HG02981 (cell line): ENCODE measurements at regions not wholly inside any gene's neighbourhood (a gene's known extent, or its start where the extent isn't known, plus 50 kb on each side); places are given as distances from the start of the nearest gene placed in this dataset.

Experiments used
- ATAC-seq: cut with Tn5 transposase; IDR thresholded peaks from one replicate; pipeline ENCODE4 v1.9.1; 2021; ENCODE audit warnings: mild to moderate bottlenecking, moderate library complexity; ENCODE audit not compliant: unreplicated experiment

DNA sequence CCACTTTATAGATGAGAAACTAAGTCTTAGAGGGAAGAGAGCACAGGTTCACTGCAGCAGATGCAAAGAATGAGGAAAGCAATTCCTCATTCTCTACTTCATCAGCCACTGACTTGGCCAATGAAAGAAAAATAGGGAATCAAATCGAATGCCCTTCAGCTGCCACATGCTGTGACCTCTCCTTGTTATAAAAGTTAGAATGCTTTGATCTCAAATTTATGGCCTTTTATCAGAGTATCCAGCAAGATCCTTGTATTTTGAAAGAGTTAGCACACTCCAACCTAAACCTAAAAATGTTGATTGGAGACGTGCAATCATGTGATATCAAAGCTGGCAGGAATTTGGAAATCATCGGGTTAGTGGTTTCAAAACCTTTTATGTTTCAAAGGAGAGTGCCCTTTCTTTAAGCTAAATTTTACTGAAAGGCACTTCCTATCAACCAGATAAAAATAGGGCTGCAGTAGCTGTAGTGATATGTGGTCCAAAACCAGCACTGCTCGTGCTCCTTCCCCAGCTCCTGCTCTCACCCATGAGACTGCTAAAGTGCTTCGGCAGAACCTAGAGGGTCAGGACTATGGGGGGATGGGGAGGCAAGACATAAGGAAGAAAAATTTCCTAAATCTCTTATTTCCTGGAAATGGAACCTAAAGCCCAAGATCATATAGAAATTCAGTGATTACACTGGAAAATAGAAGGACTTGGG is 617.0 kb downstream of the PYDC2 start:
- ATAC-seq = no peak

DNA sequence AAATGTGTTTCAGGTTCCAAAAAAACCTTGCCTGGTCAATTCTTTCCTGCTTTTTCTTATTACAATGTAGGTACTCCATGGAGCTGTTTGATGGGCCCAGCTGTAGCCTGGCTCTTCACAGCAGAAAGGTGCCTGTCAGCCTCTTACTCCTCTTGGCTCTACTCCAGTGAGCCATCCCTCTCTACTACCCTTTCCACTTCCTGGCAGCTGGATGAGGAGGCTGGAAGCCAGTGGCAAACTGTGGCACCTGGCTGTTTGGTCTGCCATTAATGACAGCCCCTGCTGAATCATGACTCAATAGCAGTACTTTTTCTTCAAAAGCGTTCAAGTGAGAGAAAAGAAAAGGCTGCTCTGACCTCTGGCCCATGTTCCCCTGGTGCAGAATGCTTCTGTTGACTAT is 618.1 kb downstream of the PYDC2 start:
- ATAC-seq = no peak

DNA sequence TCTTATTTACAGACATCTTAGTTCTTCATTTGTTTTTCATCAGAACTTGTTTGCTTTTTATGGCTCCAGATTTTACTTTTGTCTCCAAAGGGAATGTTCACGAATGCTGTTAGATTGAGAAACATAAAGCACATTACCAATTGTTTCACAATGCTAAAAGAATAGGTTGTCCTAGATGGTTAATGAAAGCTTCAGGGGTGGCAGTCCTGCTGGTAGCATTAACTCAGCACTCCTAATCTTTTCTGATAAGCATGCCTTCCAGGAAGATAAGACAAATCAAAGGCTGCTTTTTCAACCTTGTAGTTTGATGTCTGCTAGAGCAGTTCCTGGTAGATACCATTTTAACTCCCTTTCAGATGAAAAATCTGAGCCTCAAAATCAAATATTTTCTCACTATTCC is 619.4 kb downstream of the PYDC2 start:
- no peak for ATAC-seq

DNA sequence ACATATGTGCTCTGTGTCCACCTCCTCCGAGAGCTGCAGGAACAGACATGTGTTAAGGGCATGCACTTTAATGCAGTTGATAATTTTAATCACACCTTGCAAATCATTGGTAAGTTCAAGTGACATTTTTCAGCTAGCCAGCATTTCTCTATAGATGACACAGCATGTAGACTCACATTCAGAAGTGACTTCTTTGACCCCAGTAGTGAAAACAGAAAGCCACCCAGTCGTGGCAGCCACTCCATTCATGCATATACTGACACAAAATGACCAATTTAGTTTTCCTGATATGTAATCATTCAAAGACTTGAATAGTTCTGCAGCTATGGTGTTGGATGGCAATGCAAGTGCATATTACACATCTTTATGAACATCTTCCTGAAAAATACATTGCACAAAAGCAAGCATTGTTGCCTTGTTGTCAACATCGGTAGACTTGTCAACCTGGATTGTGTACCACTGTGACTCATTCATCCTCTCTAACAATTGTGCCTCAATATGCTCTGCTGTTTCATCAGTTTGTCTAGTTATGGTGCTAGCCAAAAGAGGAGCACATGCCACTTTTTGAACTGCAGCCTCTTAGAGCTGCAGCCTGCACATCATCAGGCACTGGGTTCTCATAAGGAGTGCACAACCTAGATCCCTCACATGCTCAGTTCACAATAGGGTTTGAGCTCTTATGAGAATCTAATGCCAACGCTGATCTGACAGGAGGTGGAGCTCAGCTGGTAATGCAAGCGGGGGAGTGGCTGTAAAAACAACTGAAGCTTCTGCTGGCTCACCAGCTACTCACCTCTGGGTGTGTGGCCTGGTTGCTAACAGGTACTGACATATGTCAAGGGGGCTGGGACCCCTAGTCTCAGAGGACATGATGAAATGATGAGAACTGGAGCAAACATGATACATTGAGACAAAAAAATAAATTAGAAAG is 622.0 kb downstream of the PYDC2 start:
- ATAC-seq = peak; percentile 86
